ENCODE measurements at regions not wholly inside any gene's neighbourhood (a gene's known extent, or its start where the extent isn't known, plus 50 kb on each side); places are given as distances from the start of the nearest gene placed in this dataset.

DNA sequence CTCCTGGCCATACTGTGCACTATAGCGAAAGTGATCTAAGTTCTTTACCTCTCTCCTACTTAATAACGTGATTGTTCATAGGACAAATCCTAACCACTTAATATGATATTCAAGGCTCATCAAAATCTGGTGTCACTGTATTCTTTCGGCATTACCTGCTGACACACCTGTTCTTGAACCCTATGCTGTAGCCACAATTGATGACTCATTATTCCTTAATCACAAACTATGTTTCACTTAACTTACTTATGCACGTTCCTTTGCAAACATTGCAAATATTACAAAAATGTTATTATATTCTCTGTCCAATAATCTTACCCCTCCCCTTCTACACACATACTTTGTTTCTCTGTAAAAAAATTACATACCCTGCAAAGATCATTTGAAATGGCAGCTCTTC is 158.1 kb upstream of the ADRA1B start:
- H3K36me3 ChIP-seq, result no peaks in the 10 kb centered on the region
- no peak overlapping the region for H3K4me3 ChIP-seq
- H3K9me3 ChIP-seq, result no peaks in the 10 kb centered on the region
- ATAC-seq, result no peak
- peaks cover 0 to 5% (median 0%) of the 10 kb centered on the region in 9 donors for H3K4me1 ChIP-seq
- intact Hi-C loops (cut with DNase I), result no loop called here
- TF ChIP-seq, protein P1, sequence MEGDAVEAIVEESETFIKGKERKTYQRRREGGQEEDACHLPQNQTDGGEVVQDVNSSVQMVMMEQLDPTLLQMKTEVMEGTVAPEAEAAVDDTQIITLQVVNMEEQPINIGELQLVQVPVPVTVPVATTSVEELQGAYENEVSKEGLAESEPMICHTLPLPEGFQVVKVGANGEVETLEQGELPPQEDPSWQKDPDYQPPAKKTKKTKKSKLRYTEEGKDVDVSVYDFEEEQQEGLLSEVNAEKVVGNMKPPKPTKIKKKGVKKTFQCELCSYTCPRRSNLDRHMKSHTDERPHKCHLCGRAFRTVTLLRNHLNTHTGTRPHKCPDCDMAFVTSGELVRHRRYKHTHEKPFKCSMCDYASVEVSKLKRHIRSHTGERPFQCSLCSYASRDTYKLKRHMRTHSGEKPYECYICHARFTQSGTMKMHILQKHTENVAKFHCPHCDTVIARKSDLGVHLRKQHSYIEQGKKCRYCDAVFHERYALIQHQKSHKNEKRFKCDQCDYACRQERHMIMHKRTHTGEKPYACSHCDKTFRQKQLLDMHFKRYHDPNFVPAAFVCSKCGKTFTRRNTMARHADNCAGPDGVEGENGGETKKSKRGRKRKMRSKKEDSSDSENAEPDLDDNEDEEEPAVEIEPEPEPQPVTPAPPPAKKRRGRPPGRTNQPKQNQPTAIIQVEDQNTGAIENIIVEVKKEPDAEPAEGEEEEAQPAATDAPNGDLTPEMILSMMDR (IDR thresholded peaks at IDR 0.05), result no peak
- no peak for DNase-seq
- H3K27me3 ChIP-seq, result no peaks in the 10 kb centered on the region
- no peak overlapping the region for H3K27ac ChIP-seq
- WGBS, 2 donors, result 88 to 92% methylated on average over 4 of the region's 4 CpGs

- Histone ChIP-seq H3K4me3 (no peak overlapping the region), H3K27me3 (no peaks in the 10 kb centered on the region), H3K27ac (no peak overlapping the region), H3K4me1 (peaks cover 0 to 21% (median 12%) of the 10 kb centered on the region in 9 donors), H3K9me3 (no peaks in the 10 kb centered on the region), H3K36me3 (no peaks in the 10 kb centered on the region)
- TF ChIP-seq, protein P1 (IDR thresholded peaks at IDR 0.05), result no peak
- ATAC-seq (no peak), DNase-seq (no peak)
- intact Hi-C loops (cut with DNase I), result loop anchor here in 1 of 10 donors (10.0 kb wide), 1 partner anchor 315 kb away; no protein-coding TSS in a partner anchor
- WGBS, 2 donors, result 83 to 90% methylated on average over 4 of the region's 4 CpGs
Observed at GRCh38 chr5:159759791-159760290, 156.4 kb upstream of the ADRA1B start.

DNA sequence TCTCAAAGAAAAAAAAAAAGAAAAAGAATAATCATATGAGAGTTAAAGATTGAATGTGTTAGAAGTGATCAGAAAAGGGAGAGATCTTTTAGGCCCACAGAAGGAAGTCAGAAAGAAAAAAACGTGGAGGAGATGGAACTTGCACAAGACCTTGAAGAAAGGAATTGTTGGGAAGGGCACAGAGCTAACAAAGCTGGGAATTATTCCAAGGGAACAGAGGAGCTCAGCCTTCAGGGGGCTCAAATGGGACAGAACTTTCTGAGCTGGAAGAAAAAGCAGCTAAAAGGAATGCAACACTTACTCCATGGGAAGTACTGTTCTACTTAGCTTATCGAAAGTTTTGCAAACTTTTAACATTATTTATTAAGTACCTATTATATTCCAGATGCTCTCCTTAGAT is 153.4 kb upstream of the ADRA1B start:
- H3K27ac ChIP-seq, result no peak overlapping the region

GRCh38 chr5:159763562-159763961 is 152.7 kb upstream of the ADRA1B start:
- TF ChIP-seq, protein P1 (IDR thresholded peaks at IDR 0.05), result no peak
- Histone ChIP-seq H3K27me3 (no peaks in the 10 kb centered on the region), H3K9me3 (no peaks in the 10 kb centered on the region), H3K27ac (peak overlapping the region in 1 of 10 donors; percentile 36), H3K4me1 (peaks cover 0 to 22% (median 12%) of the 10 kb centered on the region in 9 donors), H3K36me3 (no peaks in the 10 kb centered on the region), H3K4me3 (no peak overlapping the region)
- intact Hi-C loops (cut with DNase I), result loop anchor here in 1 of 10 donors (10.0 kb wide), 1 partner anchor 319 kb away; no protein-coding TSS in a partner anchor
- WGBS, 2 donors, result 58 to 74% methylated on average over 9 of the region's 9 CpGs
- no peak for DNase-seq
- ATAC-seq, result peak in 3 of 8 donors; percentile 6 to 39 (median 26)

More for the DNA sequence above, 153.4 kb upstream of the ADRA1B start:
- TF ChIP-seq, protein P1 (IDR thresholded peaks at IDR 0.05), result no peak
- DNase-seq, result no peak
- Histone ChIP-seq H3K36me3 (no peaks in the 10 kb centered on the region), H3K9me3 (no peaks in the 10 kb centered on the region), H3K27me3 (no peaks in the 10 kb centered on the region), H3K4me1 (peaks cover 0 to 22% (median 12%) of the 10 kb centered on the region in 9 donors), H3K4me3 (no peak overlapping the region)
- ATAC-seq, result no peak
- 54 to 65% methylated on average over 2 of the region's 2 CpGs for WGBS, 2 donors
- intact Hi-C loops (cut with DNase I), result loop anchor here in 1 of 10 donors (10.0 kb wide), 1 partner anchor 318 kb away; no protein-coding TSS in a partner anchor

Data from heart right ventricle (tissue), 16 donors.